Stimulated activated CD4-positive, alpha-beta T cell treated with anti-CD3 and anti-CD28 coated beads, Interleukin-1b, Interleukin-23, amount 100 ng/mL, for 1 hour (primary cell): ENCODE measurements at regions not wholly inside any gene's neighbourhood (a gene's known extent, or its start where the extent isn't known, plus 50 kb on each side); places are given as distances from the start of the nearest gene placed in this dataset.

ENCODE experiments used
- DNase-seq, 2 donors: peaks; one replicate each; pipeline ENCODE4 v3.0.0-alpha.2; 2020; ENCODE audit warnings: low read depth in 2 of 2

- peak; percentile 7 to 32 for DNase-seq
Observed at GRCh38 chr10:83871187-83872081, 267.9 kb upstream of the GHITM start.

DNA sequence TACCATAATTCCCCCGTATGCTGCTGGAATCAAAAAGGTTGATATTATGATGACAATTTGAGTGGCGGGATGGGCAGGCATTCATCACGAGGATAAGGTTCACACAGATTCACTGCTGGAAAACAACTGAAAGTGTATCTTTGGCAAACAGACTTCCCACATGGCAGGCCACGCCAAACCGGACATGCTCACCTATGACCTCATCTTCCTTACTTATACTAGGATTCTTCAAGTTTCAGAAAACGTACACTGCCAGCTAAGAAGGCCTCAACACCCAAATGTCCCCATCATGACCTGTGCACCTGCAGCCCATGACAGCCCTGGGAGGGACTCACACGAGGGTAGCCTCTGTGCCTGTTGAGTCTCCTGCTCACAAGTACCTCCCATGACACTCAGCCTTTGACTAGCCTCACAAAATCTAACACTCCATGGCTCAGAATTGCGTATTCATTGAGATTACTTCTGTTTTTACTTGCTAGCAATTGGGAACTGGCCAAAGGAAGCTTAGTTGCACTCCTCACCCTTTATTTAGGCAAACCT lies 259.0 kb upstream of the GHITM start:
- DNase-seq, result no peak

- no peak for DNase-seq
Observed at GRCh38 chr10:83881661-83882060, 257.6 kb upstream of the GHITM start.

GRCh38 chr10:83886871-83887270 lies 252.4 kb upstream of the GHITM start:
- DNase-seq, result no peak

DNA sequence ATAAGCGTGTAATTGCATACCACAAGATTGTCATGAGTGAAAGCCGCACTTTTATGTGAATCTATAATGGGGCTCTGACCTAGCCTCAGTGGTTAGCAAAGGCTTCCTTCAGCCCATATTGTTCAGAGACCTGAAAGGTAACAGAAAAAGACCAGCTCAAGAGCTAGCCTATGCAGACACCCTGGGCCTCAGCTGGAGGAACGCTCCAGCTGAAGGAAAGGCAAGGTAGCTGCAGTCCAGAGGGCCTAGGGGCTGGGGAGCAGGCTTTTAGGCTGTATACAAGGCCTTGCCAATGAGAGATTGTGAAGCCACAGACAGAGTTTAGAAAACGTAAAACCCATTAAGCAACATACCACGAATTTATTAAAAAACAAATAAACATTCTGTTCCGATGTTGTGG lies 246.6 kb upstream of the GHITM start:
- no peak for DNase-seq

DNA sequence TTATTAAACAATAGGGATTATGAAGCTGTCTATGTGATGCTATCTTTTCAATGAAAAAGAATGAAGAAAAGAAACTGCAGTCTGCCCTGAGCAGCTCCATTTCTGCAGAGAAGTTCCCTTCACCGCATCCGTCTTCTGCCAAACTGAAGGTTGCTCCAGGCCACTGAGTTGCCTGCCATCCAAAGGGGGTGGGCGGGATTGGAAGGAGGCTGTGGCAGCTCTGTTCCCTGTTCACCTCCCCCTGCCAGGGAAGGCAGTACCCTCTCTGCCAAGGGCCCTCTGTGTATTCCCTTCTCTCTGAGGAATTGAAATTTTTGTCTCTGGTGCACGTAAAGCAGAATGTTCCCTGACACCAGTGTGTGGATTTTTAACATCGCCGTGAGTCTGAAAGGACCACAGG lies 243.1 kb upstream of the GHITM start:
- no peak for DNase-seq

DNA sequence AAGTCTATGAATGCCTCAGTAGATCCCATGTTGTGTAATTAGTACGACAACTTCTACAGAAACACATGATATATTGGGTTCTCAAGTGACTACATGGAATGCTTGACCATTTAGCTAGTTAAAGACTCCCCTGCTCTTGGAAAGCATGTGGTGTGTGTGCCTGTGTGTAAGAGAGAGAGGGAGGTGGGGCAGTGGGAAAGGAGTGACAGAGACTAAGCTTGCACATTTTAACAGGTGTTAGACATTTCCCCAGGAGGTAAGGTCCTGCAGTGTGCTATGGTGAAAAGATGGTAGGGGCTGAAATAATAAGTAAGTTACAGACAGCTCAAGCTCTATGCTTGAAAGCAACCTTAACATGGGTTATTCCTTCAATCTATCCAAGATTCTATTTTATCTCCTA lies 241.7 kb upstream of the GHITM start:
- DNase-seq, result no peak

- DNase-seq, result no peak
Observed at GRCh38 chr10:83908506-83908905, 230.8 kb upstream of the GHITM start.

DNA sequence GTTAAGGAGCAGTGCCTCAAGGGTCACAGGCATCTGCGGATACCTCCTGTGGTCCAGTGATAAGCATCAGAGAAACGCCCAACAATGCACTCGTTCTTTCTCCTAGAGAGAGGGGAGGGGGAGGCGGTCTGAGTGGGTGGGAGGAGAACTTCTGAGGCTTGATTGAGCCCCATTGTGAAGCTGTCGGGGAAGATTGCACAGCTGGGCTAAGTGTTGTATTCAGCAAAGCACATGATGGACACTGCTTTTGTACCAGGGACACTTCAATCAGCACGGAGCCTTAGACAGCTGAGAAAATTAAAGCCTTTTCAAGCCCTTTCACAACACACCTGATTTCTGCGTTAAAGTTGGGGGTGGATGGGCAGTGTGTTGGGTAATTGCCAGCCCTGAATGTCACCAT lies 230.3 kb upstream of the GHITM start:
- DNase-seq, result no peak

GRCh38 chr10:83915801-83916200 lies 223.5 kb upstream of the GHITM start:
- no peak for DNase-seq

DNA sequence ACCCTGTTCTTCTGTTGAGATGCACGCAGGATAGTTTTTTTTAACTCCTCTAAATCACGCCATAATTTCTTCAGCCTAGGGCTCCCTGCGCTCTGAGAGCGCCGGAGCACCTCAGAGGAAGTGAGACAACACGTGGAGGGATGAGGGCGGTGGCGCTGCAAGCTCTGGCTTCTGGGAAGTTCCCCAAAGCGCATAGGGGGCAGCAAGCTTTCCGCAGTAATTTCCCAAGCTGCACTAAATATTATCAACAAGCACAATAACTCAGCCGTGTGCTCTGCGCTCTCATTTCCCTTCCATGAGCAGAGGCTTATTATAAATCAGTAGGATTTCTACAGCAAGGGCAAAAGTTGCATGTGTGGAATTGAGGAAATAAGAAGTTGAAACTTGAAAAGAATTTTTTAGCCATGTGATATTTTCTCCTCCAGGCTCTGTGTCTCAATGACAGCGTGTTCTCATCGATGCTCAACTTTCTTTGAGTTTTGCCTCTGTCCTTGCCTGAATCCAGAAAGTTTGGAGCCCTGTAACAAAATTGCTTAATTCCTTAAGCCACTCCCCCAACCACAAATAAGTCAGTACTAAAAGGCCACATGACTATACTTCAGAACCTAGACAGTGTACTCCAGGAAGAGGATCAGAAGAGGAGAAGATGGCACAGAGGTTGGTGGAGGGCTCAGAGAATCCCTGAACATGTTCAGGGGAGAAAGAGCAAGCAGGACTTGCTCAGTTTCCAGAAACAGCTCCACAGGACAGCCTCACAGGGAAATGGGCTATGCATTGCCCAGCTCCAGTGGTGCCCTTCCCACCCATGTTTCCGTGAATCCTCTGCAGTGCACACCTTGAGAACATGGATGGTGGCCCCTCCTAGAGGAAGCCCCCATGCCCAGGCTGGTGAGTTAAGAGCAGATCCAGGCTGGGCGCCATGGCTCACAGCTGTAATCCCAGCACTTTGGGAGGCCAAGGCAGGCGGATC lies 221.5 kb upstream of the GHITM start:
- no peak for DNase-seq

DNA sequence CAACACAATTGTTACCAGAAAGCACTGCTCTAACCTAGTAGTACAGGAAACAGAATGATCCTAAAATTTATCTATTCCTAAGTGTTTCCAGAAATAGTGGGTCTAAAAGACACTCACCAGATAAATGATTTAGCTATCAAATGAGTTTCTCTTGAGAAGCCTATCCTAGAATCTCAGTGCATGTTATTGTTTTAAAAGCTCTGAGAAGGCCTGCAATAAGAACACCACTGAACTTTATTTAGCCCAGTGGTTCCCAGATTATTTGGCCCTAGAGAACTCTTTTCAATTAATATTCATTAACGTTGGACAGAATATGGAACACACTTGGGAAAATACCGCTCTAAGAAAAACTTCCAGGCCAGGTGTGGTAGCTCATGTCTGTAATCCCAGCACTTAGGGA lies 220.1 kb upstream of the GHITM start:
- DNase-seq, result no peak

DNA sequence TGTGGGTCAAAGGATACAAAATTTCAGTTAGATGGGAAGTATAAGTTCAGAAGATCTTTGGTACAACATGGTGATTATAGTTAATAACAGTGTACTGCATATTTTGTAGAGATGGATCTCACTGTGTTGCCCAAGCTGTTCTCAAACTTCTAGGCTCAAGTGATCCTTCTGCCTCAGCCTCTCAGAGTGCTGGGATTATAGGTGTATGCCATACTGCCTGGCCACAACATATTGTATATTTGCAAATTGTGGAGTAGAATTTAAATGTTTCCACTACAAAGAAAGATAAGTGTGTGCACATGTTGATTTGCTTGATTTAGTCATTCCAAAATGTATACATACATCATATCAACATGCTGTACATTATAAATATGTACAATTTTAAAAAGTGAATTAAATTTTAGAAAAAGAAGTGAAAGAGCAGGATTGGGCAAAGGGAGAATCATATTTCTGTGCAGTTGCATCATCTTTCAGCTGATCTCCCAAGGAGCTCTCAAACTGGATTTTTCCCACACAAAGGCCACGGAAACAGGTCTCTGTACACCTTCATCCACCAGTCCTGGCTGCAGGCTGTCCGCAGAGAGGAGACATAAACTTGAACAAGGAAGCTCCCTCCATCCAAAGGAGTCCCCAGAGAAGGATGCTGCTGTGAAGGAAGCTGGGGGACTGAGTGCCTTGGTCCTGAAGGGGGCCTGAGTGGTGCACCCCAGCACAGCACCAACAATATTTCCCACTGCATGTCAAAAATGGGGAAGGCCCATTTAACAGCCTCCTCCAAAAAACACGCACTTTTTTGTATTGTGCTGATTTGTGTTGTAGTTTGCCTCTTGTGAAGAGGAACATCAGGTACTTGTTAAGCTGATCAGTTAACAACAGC lies 217.1 kb upstream of the GHITM start:
- DNase-seq, result no peak

GRCh38 chr10:83925133-83925532 lies 214.2 kb upstream of the GHITM start:
- DNase-seq, result no peak

DNA sequence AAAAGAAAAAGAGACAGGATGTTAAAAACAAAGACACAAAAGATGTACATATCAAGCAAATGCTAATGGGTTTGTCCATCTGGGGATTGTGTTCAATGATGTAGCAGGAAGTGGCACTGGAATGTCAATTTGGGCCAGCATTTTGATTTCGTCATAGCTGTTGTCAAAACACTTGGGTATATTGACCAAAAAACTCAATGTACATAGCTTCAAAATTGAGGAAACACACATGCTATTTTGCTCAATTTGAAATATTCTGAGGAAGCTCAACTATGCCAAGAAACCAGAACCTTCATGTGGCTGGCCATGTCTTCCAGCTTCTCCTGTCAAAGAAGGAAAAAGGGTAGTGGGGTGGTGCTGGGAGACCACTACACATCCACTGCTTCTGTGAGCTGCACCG lies 212.7 kb upstream of the GHITM start:
- DNase-seq, result no peak

DNA sequence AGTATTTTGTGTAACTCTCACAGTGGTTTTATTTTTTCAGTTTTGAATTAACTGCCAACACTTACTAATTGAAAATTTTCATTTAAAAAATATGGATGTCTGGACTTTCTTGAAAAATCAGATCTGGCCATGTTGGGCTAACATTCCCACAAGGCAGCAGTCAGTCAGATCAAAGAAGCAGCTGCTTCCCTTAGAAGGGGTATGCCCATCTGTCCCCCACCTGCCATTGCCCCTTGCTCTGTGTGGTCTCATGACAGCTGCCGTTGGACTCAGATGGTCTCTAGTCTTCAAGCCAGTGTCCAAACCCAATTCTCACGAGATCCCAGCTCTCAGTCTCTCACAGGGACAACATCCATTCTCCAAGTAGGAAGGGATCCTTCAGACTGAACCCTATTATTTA lies 212.1 kb upstream of the GHITM start:
- DNase-seq, result no peak

- no peak for DNase-seq
Observed at GRCh38 chr10:83929399-83929798, 209.9 kb upstream of the GHITM start.

DNA sequence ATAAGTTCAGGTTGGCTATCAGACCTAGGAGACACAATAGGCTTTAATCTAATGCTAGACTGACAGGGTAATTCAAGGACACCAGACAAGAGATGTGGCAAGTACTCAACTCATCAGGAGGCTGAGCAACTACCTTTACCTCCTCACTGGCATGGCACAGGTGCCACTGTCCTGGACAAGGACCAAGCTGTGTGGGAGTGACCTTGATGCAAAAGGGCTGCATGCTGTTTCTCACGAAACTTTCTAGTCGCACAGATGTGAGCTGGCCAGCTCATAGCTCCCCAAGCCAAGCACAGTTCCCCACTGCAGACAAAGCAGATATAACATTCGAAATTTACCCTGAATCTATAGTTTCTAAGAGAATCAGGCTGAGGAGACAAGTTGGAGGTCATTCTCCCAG lies 207.6 kb upstream of the GHITM start:
- no peak for DNase-seq

- DNase-seq, result no peak
Observed at GRCh38 chr10:83932245-83932644, 207.1 kb upstream of the GHITM start.

GRCh38 chr10:83934062-83934461 lies 205.2 kb upstream of the GHITM start:
- DNase-seq, result no peak

- DNase-seq, result no peak
Observed at GRCh38 chr10:83934641-83935338, 204.5 kb upstream of the GHITM start.
